SK-N-SH (cell line): ENCODE measurements at regions not wholly inside any gene's neighbourhood (a gene's known extent, or its start where the extent isn't known, plus 50 kb on each side); places are given as distances from the start of the nearest gene placed in this dataset.

Experiments used
- CTCF ChIA-PET: fragments of 300-600, 350-600 bp; formaldehyde crosslinking; extraction: SDS; loops from one replicate; lab custom pipeline; 2021; lab: Yijun Ruan, JAX
- POLR2A ChIA-PET: fragments of 350-600 bp; sonication (Branson Sonifier 250); formaldehyde crosslinking; extraction: SDS; loops from one replicate; lab custom pipeline; 2020; ENCODE audit warnings: antibody characterized with exemption, inconsistent platforms; lab: Yijun Ruan, JAX
- DNase-seq: peaks from one replicate; pipeline ENCODE4 v3.0.0; 2012
- H2AFZ ChIP-seq: fragments of 200-600 bp; sonication (generic); 2 replicates; pipeline ENCODE4 v1.8.1; 2016; ENCODE audit warnings: antibody characterized with exemption, mild to moderate bottlenecking, low read depth
- H3F3A ChIP-seq: fragments of 200-600 bp; sonication (generic); replicated peaks from 2 replicates; pipeline ENCODE3; 2016; ENCODE audit warnings: antibody characterized with exemption, mild to moderate bottlenecking; ENCODE audit not compliant: insufficient read depth
- H3K27ac ChIP-seq, 2 experiments: fragments of 200-500 bp in 1 of 2; fragments of 200-600 bp in 1 of 2; sonication (Bioruptor generic) in 1 of 2; sonication (generic), shearing (Covaris generic) in 1 of 2; 2 replicates each; pipeline versions ENCODE4 v1.5.1 to v1.6.1; 2014 to 2016; ENCODE audit warnings: low read depth in 2 of 2, inconsistent platforms in 1 of 2, low read length in 1 of 2, mild to moderate bottlenecking in 1 of 2, mixed read lengths in 1 of 2
- H3K27me3 ChIP-seq: fragments of 200-600 bp; sonication (generic), shearing (Covaris generic); 2 replicates; pipeline ENCODE4 v1.6.1; 2016; ENCODE audit warnings: mixed run types; ENCODE audit not compliant: insufficient read depth
- H3K36me3 ChIP-seq, 2 experiments: fragments of 200-500 bp in 1 of 2; fragments of 200-600 bp in 1 of 2; sonication (Bioruptor generic) in 1 of 2; sonication (generic) in 1 of 2; replicated peaks in 1 of 2; 2 replicates each; pipeline versions ENCODE3 to v1.5.1; 2014 to 2016; ENCODE audit warnings: low read length in 1 of 2, mild to moderate bottlenecking in 1 of 2; ENCODE audit not compliant: insufficient read depth in 2 of 2, control insufficient read depth in 1 of 2
- H3K4me1 ChIP-seq, 2 experiments: fragments of 200-500 bp in 1 of 2; fragments of 200-600 bp in 1 of 2; sonication (Bioruptor generic) in 1 of 2; sonication (generic), shearing (Covaris generic) in 1 of 2; 2 replicates each; pipeline versions ENCODE4 v1.5.1 to v1.6.1; 2014 to 2016; ENCODE audit warnings: low read depth in 1 of 2, low read length in 1 of 2, mixed run types in 1 of 2; ENCODE audit not compliant: insufficient read depth in 2 of 2, control insufficient read depth in 1 of 2
- H3K4me2 ChIP-seq: fragments of 200-600 bp; sonication (generic), shearing (Covaris generic); 2 replicates; pipeline ENCODE4 v1.6.1; 2017; ENCODE audit warnings: mixed run types
- H3K4me3 ChIP-seq, 2 experiments: fragments of 200-500 bp in 1 of 2; fragments of 200-600 bp in 1 of 2; sonication (Bioruptor generic) in 1 of 2; sonication (generic), shearing (Covaris generic) in 1 of 2; 2 replicates each; pipeline versions ENCODE4 v1.5.1 to v1.8.1; 2014 to 2016; ENCODE audit warnings: low read depth in 2 of 2, inconsistent platforms in 1 of 2, low read length in 1 of 2, mild to moderate bottlenecking in 1 of 2, mixed read lengths in 1 of 2, moderate library complexity in 1 of 2
- H3K79me2 ChIP-seq: fragments of 200-600 bp; sonication (generic); 2 replicates; pipeline ENCODE4 v1.8.1; 2017; ENCODE audit warnings: mild to moderate bottlenecking; ENCODE audit not compliant: insufficient read depth
- H3K9ac ChIP-seq: fragments of 200-600 bp; sonication (generic); 2 replicates; pipeline ENCODE4 v1.6.1; 2017; ENCODE audit warnings: mixed run types
- H3K9me2 ChIP-seq: fragments of 200-600 bp; sonication (generic); 2 replicates; pipeline ENCODE4 v1.6.1; 2017; ENCODE audit warnings: mixed run types
- H3K9me3 ChIP-seq: fragments of 200-600 bp; sonication (generic); 2 replicates; pipeline ENCODE4 v1.6.1; 2017; ENCODE audit warnings: mixed run types, mild to moderate bottlenecking, moderate library complexity
- H4K20me1 ChIP-seq: fragments of 200-600 bp; sonication (generic); 2 replicates; pipeline ENCODE4 v1.6.1; 2017; ENCODE audit warnings: mild to moderate bottlenecking, mixed run types; ENCODE audit not compliant: insufficient read depth
- CHD2 ChIP-seq: fragments of 150-350 bp; IDR thresholded peaks from 2 replicates; pipeline ENCODE4 v1.6.1; 2018; ENCODE audit warnings: low read length; ENCODE audit not compliant: partially characterized antibody
- CTCF ChIP-seq: fragments of 200-600 bp; sonication (generic); IDR thresholded peaks from 2 replicates; pipeline ENCODE4 v1.6.1; 2017; ENCODE audit warnings: antibody characterized with exemption, mild to moderate bottlenecking, moderate library complexity
- FOXJ3 ChIP-seq: sonication (generic); formaldehyde crosslinking; IDR thresholded peaks from 2 replicates; pipeline ENCODE4 v1.5.1; 2020; ENCODE audit warnings: mild to moderate bottlenecking, missing genetic modification reagents
- GABPA ChIP-seq: IDR thresholded peaks from 2 replicates; pipeline ENCODE4 v1.4.0; 2012; ENCODE audit warnings: low read depth, mild to moderate bottlenecking
- IRF3 ChIP-seq: fragments of 150-350 bp; IDR thresholded peaks from 2 replicates; pipeline ENCODE4 v1.6.1; 2016; ENCODE audit warnings: mild to moderate bottlenecking, low read depth, low read length
- JUND ChIP-seq: IDR thresholded peaks from 2 replicates; pipeline ENCODE4 v1.4.0; 2012
- MAX ChIP-seq: IDR thresholded peaks from 2 replicates; pipeline ENCODE4 v1.4.0; 2012; ENCODE audit warnings: low read depth
- MEF2A ChIP-seq: IDR thresholded peaks from 2 replicates; pipeline ENCODE4 v1.4.0; 2012; ENCODE audit warnings: low read depth, borderline replicate concordance
- NFIC ChIP-seq: IDR thresholded peaks from 2 replicates; pipeline ENCODE4 v1.4.0; 2012; ENCODE audit warnings: borderline replicate concordance
- NRF1 ChIP-seq: IDR thresholded peaks from 2 replicates; pipeline ENCODE4 v1.6.1; 2012; ENCODE audit warnings: low read depth, mild to moderate bottlenecking, low read length
- PBX3 ChIP-seq: IDR thresholded peaks from 2 replicates; pipeline ENCODE4; 2012
- RAD21 ChIP-seq: IDR thresholded peaks from 2 replicates; pipeline ENCODE4 v1.6.1; 2012; ENCODE audit warnings: mild to moderate bottlenecking, low read length
- RCOR1 ChIP-seq: fragments of 150-350 bp; IDR thresholded peaks from 2 replicates; pipeline ENCODE4 v1.6.1; 2017; ENCODE audit warnings: antibody characterized with exemption, low read length
- RFX5 ChIP-seq: IDR thresholded peaks from 2 replicates; pipeline ENCODE4 v1.6.1; 2012; ENCODE audit warnings: mild to moderate bottlenecking, improper control_type of control experiment, low read length
- RXRA ChIP-seq: IDR thresholded peaks from 2 replicates; pipeline ENCODE4 v1.4.0; 2012; ENCODE audit warnings: low read depth, mild to moderate bottlenecking, borderline replicate concordance
- SIN3A ChIP-seq: IDR thresholded peaks from 2 replicates; pipeline ENCODE4 v1.6.1; 2012; ENCODE audit warnings: low read depth, mild to moderate bottlenecking, low read length, moderate library complexity, borderline replicate concordance
- SMC3 ChIP-seq: IDR thresholded peaks from 2 replicates; pipeline ENCODE4 v1.6.1; 2012; ENCODE audit warnings: low read depth, low read length, improper control_type of control experiment
- TAF1 ChIP-seq: IDR thresholded peaks from 2 replicates; pipeline ENCODE4 v1.6.1; 2012; ENCODE audit warnings: low read depth, mild to moderate bottlenecking, low read length, moderate library complexity, borderline replicate concordance
- TCF12 ChIP-seq: IDR thresholded peaks from 2 replicates; pipeline ENCODE4 v1.4.0; 2012
- TEAD4 ChIP-seq: IDR thresholded peaks from 2 replicates; pipeline ENCODE4 v1.4.0; 2012; ENCODE audit warnings: mild to moderate bottlenecking, borderline replicate concordance; ENCODE audit not compliant: insufficient read depth
- ZBTB33 ChIP-seq: IDR thresholded peaks from 2 replicates; pipeline ENCODE4 v1.4.0; 2012; ENCODE audit warnings: low read depth, borderline replicate concordance
- WGBS: methylation state at CpG from one replicate; pipeline ENCODE4 v1.1.6; 2017; ENCODE audit warnings: low lambda C conversion rate; 5-methylcytosine and 5-hydroxymethylcytosine counted together

- Histone ChIP-seq H3K27me3 (no peaks in the 10 kb centered on the region), H3K79me2 (no peaks in the 10 kb centered on the region), H3K4me3 (no peak overlapping the region), H3K36me3 (no peaks in the 10 kb centered on the region), H2AFZ (no peak overlapping the region; the same call in 1 of the 2 replicates), H3K9me2 (no peaks in the 10 kb centered on the region), H3K4me1 (no peaks in the 10 kb centered on the region; a peak in 1 of 4 replicates), H3K9ac (no peak overlapping the region), H3F3A (no peaks in the 10 kb centered on the region), H3K27ac (no peak overlapping the region), H3K9me3 (no peaks in the 10 kb centered on the region)
- 39% methylated on average over 5 of the region's 5 CpGs for WGBS
- TF ChIP-seq MEF2A, result no peak
- TF ChIP-seq SMC3, result no peak
- TF ChIP-seq GABPA, result no peak
- TF ChIP-seq PBX3, result no peak
- no peak for TF ChIP-seq MAX
- no peak for TF ChIP-seq NRF1
- TF ChIP-seq RAD21, result no peak
- TF ChIP-seq CTCF, result no peak
- TF ChIP-seq, all 33 proteins: peak for 0
- Histone ChIP-seq H3K4me2 (no peak overlapping the region), H4K20me1 (no peaks in the 10 kb centered on the region)
- no peak for DNase-seq
- CTCF ChIA-PET, result no interaction called here
- POLR2A ChIA-PET, result no interaction called here
Measured at GRCh38 chr11:130765951-130766649, 150.2 kb downstream of the SNX19 start.

GRCh38 chr11:130766650-130767565, 149.4 kb downstream of the SNX19 start:
- Histone ChIP-seq H3K9me2 (no peaks in the 10 kb centered on the region), H3K9ac (no peak overlapping the region), H3K27me3 (no peaks in the 10 kb centered on the region), H4K20me1 (no peaks in the 10 kb centered on the region), H3K36me3 (no peaks in the 10 kb centered on the region), H3K27ac (no peak overlapping the region), H2AFZ (no peak overlapping the region; the same call in 1 of the 2 replicates), H3K79me2 (no peaks in the 10 kb centered on the region), H3K4me2 (no peak overlapping the region), H3F3A (peaks cover 2% of the 10 kb centered on the region)
- 46% methylated on average over 3 of the region's 3 CpGs for WGBS
- no peak for DNase-seq
- TF ChIP-seq ZBTB33, result no peak
- no peak for TF ChIP-seq RXRA
- TF ChIP-seq NFIC, result no peak
- TF ChIP-seq SMC3, result no peak
- no peak for TF ChIP-seq TEAD4
- no peak for TF ChIP-seq RFX5
- TF ChIP-seq RCOR1, result no peak
- no peak for TF ChIP-seq CHD2
- no peak for TF ChIP-seq NRF1
- no peak for TF ChIP-seq JUND
- TF ChIP-seq TAF1, result no peak
- TF ChIP-seq IRF3, result no peak
- TF ChIP-seq SIN3A, result no peak
- no peak for TF ChIP-seq TCF12
- no peak for TF ChIP-seq FOXJ3 (CRISPR knock-in tag)
- TF ChIP-seq, all 33 proteins: peak for 0
- no peaks in the 10 kb centered on the region for H3K9me3 ChIP-seq
- CTCF ChIA-PET, result no interaction called here
- no peak overlapping the region for H3K4me3 ChIP-seq
- POLR2A ChIA-PET, result no interaction called here
- peaks cover 0 to 4% of the 10 kb centered on the region in 2 experiments; a peak in 2 of 4 replicates for H3K4me1 ChIP-seq
